Brain microvascular endothelial cell (primary cell): ENCODE measurements at regions not wholly inside any gene's neighbourhood (a gene's known extent, or its start where the extent isn't known, plus 50 kb on each side); places are given as distances from the start of the nearest gene placed in this dataset.

Experiments
- DNase-seq: peaks from one replicate; pipeline ENCODE4 v3.0.0-alpha.2; 2020
- H3K27ac ChIP-seq: fragments of 250-450 bp; sonication (Bioruptor Pico); 2 replicates; pipeline ENCODE4 v1.5.1; 2020; ENCODE audit warnings: mild to moderate bottlenecking, moderate library complexity
- H3K27me3 ChIP-seq: fragments of 250-450 bp; sonication (Bioruptor Pico); replicated peaks from 2 replicates; pipeline ENCODE4 v1.5.1; 2020; ENCODE audit warnings: mild to moderate bottlenecking
- H3K36me3 ChIP-seq: fragments of 250-450 bp; sonication (Bioruptor Pico); replicated peaks from 2 replicates; pipeline ENCODE4 v1.5.1; 2020; ENCODE audit warnings: mild to moderate bottlenecking
- H3K4me3 ChIP-seq: 2 replicates; pipeline ENCODE4 v1.5.1; 2011; ENCODE audit warnings: low read depth, mild to moderate bottlenecking, control low read depth, low read length, moderate library complexity
- in situ Hi-C: cut with HindIII; loops from 2 replicates; pipeline ENCODE4 v1.10.0; 2017; ENCODE audit warnings: low sequenced_read_pairs, low pct_ligation_motif_present
- TF ChIP-seq, protein P1 (sequence below): IDR thresholded peaks from 2 replicates; pipeline ENCODE4 v1.5.1; 2011; ENCODE audit warnings: low read depth, mild to moderate bottlenecking, moderate library complexity, low read length, control low read depth, inconsistent platforms; ENCODE audit errors: missing control alignments

DNA sequence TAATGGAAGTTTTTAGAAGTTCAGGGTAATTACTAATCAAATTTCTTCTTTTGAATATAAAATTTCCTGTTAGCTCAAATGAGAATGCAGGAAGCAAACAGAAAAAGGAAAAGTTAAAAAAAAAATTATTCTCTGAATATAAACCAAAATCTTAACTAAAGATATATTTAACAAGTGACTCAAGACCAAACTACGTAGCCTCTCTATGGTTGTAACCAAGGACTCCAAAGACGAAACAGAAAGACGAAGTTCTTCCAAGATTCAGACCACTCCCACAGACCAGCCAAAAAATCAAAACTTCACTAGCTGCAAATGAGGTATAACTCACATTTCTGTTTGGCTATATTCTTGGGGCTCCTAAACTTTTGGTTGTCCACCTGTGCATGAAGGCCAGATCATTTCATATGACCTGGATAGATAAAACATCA is 846.5 kb upstream of the ALCAM start:
- H3K36me3 ChIP-seq: no peaks in the 10 kb centered on the region
- no peak for DNase-seq
- H3K4me3 ChIP-seq: no peak overlapping the region
- H3K27me3 ChIP-seq: no peaks in the 10 kb centered on the region
- no peak overlapping the region for H3K27ac ChIP-seq
- TF ChIP-seq, protein P1, sequence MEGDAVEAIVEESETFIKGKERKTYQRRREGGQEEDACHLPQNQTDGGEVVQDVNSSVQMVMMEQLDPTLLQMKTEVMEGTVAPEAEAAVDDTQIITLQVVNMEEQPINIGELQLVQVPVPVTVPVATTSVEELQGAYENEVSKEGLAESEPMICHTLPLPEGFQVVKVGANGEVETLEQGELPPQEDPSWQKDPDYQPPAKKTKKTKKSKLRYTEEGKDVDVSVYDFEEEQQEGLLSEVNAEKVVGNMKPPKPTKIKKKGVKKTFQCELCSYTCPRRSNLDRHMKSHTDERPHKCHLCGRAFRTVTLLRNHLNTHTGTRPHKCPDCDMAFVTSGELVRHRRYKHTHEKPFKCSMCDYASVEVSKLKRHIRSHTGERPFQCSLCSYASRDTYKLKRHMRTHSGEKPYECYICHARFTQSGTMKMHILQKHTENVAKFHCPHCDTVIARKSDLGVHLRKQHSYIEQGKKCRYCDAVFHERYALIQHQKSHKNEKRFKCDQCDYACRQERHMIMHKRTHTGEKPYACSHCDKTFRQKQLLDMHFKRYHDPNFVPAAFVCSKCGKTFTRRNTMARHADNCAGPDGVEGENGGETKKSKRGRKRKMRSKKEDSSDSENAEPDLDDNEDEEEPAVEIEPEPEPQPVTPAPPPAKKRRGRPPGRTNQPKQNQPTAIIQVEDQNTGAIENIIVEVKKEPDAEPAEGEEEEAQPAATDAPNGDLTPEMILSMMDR: no peak
- in situ Hi-C loops: no loop called here

DNA sequence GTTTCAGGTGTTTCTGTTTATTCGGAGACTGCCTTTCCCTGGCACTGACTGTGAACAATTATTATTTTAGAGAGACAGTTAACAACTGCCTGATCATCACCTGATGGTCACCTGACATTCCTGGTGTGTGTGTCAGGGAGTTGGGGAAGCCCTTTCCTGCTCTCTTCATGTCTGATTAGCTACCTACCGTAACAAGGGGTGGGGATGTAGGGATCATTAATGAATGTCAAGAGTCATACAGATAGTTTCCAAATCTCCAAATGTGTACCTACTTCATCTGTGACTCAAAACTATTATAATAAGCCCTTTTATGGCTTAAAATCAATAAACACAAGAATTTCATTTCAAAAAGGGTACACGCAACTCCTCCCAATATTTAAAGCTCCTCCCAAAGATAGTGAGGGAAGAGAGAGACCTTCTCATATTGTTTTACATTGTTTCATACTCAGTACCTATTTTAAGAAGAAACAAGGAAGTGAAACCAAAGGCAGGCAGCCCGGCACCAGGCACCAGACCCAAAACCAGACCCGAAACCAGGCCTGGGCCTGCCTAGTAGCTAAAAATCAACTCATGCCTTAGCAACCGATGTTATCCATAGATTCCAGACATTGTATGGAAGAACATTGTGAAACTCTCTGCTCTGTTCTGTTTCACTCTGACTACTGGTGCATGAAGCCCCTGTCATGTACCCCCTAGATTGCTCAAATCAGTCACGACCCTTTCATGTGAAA is 844.9 kb upstream of the ALCAM start:
- in situ Hi-C loops: no loop called here
- no peak overlapping the region for H3K27ac ChIP-seq

DNA sequence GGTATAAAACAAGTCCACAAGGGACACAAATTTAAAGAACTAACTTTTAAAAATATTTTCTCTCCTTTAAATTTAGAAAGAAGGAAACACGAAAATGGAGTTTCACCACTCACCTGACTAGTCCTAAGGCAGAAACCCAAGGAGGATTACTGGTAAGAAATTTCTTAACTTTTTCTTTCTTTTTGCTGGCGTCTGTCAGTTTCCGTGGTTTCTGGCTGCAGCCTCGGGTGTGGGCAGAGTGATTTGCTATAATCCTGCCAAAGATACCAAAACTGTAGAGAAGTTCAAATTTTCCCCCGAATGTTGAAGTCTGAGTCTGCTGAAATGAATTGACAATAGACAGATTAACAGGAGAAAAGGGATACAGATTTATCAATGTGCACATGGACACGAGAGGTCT is 843.6 kb upstream of the ALCAM start:
- no peaks in the 10 kb centered on the region for H3K27me3 ChIP-seq
- in situ Hi-C loops: no loop called here
- no peaks in the 10 kb centered on the region for H3K36me3 ChIP-seq
- TF ChIP-seq, protein P1: no peak
- DNase-seq: no peak
- H3K4me3 ChIP-seq: no peak overlapping the region
- no peak overlapping the region for H3K27ac ChIP-seq

More for the DNA sequence above, 844.9 kb upstream of the ALCAM start:
- Histone ChIP-seq H3K27me3 (no peaks in the 10 kb centered on the region), H3K4me3 (no peak overlapping the region), H3K36me3 (no peaks in the 10 kb centered on the region)
- TF ChIP-seq, protein P1: no peak
- DNase-seq: no peak

DNA sequence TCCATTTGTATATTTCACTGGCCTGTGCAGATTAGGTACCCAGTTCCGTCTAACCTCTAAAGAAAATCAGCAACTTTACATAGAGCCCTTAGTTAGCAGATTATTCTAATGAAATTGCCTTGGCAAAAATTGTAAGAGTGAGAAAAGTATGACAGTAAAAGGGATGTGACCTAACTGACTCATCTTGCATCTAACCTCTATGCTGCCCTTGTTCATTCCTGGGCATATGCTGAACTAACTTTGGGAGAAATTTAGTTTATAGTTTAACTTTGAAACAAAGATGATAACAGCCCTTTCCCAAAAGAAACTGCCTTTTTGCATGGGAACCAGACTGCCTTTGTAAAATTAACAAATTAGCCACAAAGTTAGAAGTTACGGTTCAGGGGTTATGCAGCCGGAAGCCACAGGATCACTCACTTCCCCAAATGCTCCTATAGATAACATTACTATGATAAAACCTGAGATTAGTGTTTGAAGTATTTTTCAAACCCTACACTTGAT is 839.8 kb upstream of the ALCAM start:
- Histone ChIP-seq H3K27ac (no peak overlapping the region), H3K4me3 (no peak overlapping the region), H3K27me3 (no peaks in the 10 kb centered on the region), H3K36me3 (no peaks in the 10 kb centered on the region)
- DNase-seq: no peak
- TF ChIP-seq, protein P1: no peak
- in situ Hi-C loops: no loop called here

DNA sequence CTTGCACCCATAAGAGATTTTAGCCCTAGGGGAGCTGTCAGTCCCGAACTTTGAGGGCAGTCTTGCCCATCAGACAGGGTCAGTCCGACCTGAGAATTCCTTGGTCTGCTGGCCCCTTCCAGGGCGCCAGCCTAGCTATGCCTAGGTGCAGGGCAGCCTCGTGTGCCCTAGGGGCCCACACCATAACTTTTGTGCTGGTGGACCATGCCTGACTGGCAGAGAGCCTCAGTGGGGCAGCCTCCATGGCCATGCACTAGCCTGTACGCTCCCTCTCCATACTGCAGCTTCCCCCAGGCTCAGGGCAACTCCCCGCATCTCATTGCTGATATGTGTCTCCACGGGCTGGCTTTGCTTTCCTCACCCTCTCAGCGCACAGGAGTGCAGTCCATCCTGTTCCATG is 835.8 kb upstream of the ALCAM start:
- H3K27ac ChIP-seq: no peak overlapping the region
- DNase-seq: no peak
- no peak overlapping the region for H3K4me3 ChIP-seq
- TF ChIP-seq, protein P1: no peak
- in situ Hi-C loops: no loop called here
- H3K27me3 ChIP-seq: no peaks in the 10 kb centered on the region
- H3K36me3 ChIP-seq: no peaks in the 10 kb centered on the region

DNA sequence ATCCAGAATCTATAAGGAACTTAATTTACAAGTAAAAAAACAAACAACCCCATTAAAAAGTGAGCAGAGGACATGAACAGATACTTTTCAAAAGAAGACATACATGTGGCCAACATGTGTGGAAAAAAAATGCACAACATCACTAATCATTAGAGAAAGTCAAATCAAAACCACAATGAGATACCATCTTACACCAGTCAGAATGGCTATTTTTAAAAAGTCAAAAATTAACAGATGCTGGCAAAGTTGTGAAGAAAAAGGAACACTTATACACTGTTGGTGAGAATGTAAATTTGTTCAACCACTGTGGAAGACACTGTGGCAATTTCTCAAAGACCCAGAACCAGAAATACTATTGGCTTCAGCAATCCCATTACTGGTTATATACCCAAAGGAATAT is 830.0 kb upstream of the ALCAM start:
- TF ChIP-seq, protein P1: no peak
- in situ Hi-C loops: no loop called here
- H3K27me3 ChIP-seq: no peaks in the 10 kb centered on the region
- H3K36me3 ChIP-seq: no peaks in the 10 kb centered on the region
- no peak overlapping the region for H3K27ac ChIP-seq
- no peak for DNase-seq
- no peak overlapping the region for H3K4me3 ChIP-seq
